ENCODE measurements at regions not wholly inside any gene's neighbourhood (a gene's known extent, or its start where the extent isn't known, plus 50 kb on each side); places are given as distances from the start of the nearest gene placed in this dataset.
"Not testable (repeated sequence)": the region's sequence is repeated elsewhere in the genome, so short reads cannot be mapped to it uniquely, and the experiment has no call there.

DNA sequence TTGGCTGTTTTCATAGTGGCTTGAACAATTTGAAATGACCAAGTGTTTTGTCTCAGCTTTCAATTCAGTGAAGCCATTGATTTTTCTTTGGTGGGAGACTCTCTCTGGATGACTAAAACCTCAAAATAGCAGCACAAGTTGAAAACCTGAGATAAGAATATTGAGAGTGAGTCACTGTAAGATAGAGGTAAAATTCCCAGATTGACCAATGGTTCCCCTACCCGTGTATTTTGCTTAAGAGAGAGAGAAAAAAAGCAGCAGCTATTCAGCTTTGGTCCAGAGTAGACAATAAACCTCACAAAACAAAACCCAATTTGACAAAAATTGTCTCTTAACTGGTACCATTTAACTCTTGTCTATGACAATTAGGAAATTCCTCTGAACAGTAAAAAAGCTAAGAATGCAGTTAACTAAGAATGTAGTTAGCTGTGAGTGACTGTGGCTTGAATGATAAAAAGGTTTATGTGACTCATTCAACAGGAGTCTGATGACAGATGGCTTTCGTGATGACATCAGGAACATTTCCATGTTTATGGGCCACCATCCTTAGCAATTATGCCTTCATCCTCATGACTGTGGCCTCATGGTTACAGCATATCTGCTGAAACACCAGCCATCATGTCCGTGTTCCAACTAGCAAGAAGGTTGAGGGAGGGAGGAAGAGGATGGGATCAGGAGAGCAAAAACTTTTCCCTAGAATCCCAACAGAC, 356.9 kb downstream of the NDFIP2 start:
- Histone ChIP-seq H2BK15ac (ENCODE audit: low read depth, low read length) (no peak overlapping the region), H3K9ac (ENCODE audit: extremely low read depth, insufficient read length, low read length) (no peak overlapping the region), H3K4ac (ENCODE audit: low read depth, low read length) (no peak overlapping the region), H4K5ac (ENCODE audit: insufficient read length, low read depth, low read length) (no peak overlapping the region), H3K23ac (ENCODE audit: insufficient read length, low read depth, low read length) (no peak overlapping the region), H4K8ac (replicated peaks; ENCODE audit: insufficient read length, low read depth, low read length) (no peak overlapping the region), H2AK5ac (ENCODE audit: insufficient read length, low read length) (no peak overlapping the region), H3K4me2 (ENCODE audit: insufficient read depth, insufficient read length, low read length) (no peak overlapping the region), H3K27ac (ENCODE audit: insufficient read length, low read depth, low read length) (no peak overlapping the region), H2BK5ac (ENCODE audit: insufficient read length, low read length) (no peak overlapping the region), H2BK12ac (ENCODE audit: insufficient read length, low read depth, low read length) (no peak overlapping the region), H2AFZ (ENCODE audit: low read length) (no peak overlapping the region), H3K4me1 (ENCODE audit: insufficient read depth, low read length) (no peaks in the 10 kb centered on the region), H3K9me3 (ENCODE audit: control insufficient read depth, low read depth, low read length) (no peaks in the 10 kb centered on the region), H3K18ac (ENCODE audit: insufficient read length, low read depth, low read length) (no peak overlapping the region), H3K56ac (ENCODE audit: insufficient read length, low read depth, low read length) (no peak overlapping the region), H2BK120ac (ENCODE audit: low read depth, low read length, poor library complexity, severe bottlenecking) (no peak overlapping the region), H3K27me3 (ENCODE audit: insufficient read depth, low read length) (no peaks in the 10 kb centered on the region), H4K20me1 (ENCODE audit: control insufficient read depth, insufficient read depth, insufficient read length) (no peaks in the 10 kb centered on the region), H3K14ac (ENCODE audit: insufficient read depth, low read length) (no peak overlapping the region), H3K79me1 (ENCODE audit: insufficient read depth, low read depth, low read length, poor library complexity, severe bottlenecking) (no peaks in the 10 kb centered on the region), H3K79me2 (ENCODE audit: insufficient read depth, low read length) (no peaks in the 10 kb centered on the region), H3K23me2 (ENCODE audit: insufficient read length, low read depth, low read length, poor library complexity, severe bottlenecking) (no peaks in the 10 kb centered on the region), H4K91ac (ENCODE audit: insufficient read length, low read depth, low read length) (no peak overlapping the region), H3T11ph (ENCODE audit: low read length) (no peak overlapping the region), H2BK20ac (ENCODE audit: low read depth, low read length, poor library complexity, severe bottlenecking) (no peak overlapping the region)
- Mint-ChIP-seq H3K36me3 (ENCODE audit: insufficient read depth in 1 of 3, low read depth in 3 of 3) (peaks cover 10 to 16% (median 11%) of the 10 kb centered on the region in 3 experiments), H3K9me3 (peaks cover 17 to 19% of the 10 kb centered on the region in 2 experiments), H3K4me1 (peaks cover 0 to 2% of the 10 kb centered on the region in 2 experiments; a peak in 1 of 4 replicates), H3K4me3 (no peak overlapping the region), H3K27me3 (ENCODE audit: low read depth) (no peaks in the 10 kb centered on the region), H3K27ac (peak overlapping the region in 1 of 3 experiments; percentile 65; a peak in 1 of 7 replicates)
- no peak for DNase-seq
- WGBS (ENCODE audit: extremely low coverage, insufficient read length, low lambda C conversion rate): no CpG with 5 or more reads among the region's 3 CpGs
- TF ChIP-seq, protein P1, sequence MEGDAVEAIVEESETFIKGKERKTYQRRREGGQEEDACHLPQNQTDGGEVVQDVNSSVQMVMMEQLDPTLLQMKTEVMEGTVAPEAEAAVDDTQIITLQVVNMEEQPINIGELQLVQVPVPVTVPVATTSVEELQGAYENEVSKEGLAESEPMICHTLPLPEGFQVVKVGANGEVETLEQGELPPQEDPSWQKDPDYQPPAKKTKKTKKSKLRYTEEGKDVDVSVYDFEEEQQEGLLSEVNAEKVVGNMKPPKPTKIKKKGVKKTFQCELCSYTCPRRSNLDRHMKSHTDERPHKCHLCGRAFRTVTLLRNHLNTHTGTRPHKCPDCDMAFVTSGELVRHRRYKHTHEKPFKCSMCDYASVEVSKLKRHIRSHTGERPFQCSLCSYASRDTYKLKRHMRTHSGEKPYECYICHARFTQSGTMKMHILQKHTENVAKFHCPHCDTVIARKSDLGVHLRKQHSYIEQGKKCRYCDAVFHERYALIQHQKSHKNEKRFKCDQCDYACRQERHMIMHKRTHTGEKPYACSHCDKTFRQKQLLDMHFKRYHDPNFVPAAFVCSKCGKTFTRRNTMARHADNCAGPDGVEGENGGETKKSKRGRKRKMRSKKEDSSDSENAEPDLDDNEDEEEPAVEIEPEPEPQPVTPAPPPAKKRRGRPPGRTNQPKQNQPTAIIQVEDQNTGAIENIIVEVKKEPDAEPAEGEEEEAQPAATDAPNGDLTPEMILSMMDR (conservative IDR thresholded peaks at IDR 0.05): no peak

DNA sequence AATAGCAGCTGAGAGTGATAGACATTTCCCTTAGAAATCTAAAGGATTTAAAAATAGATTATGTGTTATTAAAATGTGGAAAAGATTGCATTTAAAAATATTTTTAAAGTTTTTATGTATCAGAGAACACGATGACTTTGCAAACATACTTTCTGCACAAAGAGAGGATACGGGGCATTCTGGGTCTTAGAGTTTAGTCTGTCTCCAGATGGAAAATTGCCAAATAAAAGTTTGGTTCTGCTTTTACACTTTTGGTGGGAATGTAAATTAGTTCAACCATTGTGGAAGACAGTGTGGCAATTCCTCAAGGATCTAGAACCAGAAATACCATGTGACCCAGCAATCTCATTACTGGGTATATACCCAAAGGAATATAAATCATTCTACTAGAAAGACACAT, 355.2 kb downstream of the NDFIP2 start:
- not testable (repeated sequence) for H4K5ac ChIP-seq (ENCODE audit: insufficient read length, low read depth, low read length); H4K91ac ChIP-seq (ENCODE audit: insufficient read length, low read depth, low read length); H3K79me1 ChIP-seq (ENCODE audit: insufficient read depth, low read depth, low read length, poor library complexity, severe bottlenecking); H2AK5ac ChIP-seq (ENCODE audit: insufficient read length, low read length); H3K18ac ChIP-seq (ENCODE audit: insufficient read length, low read depth, low read length); H4K20me1 ChIP-seq (ENCODE audit: control insufficient read depth, insufficient read depth, insufficient read length); H3K79me2 ChIP-seq (ENCODE audit: insufficient read depth, low read length); H3K4ac ChIP-seq (ENCODE audit: low read depth, low read length); DNase-seq; H3K4me1 ChIP-seq (ENCODE audit: insufficient read depth, low read length); H3T11ph ChIP-seq (ENCODE audit: low read length); H3K9ac ChIP-seq (ENCODE audit: extremely low read depth, insufficient read length, low read length); H2BK120ac ChIP-seq (ENCODE audit: low read depth, low read length, poor library complexity, severe bottlenecking); H2BK12ac ChIP-seq (ENCODE audit: insufficient read length, low read depth, low read length); H2BK5ac ChIP-seq (ENCODE audit: insufficient read length, low read length); H3K27ac Mint-ChIP-seq; H3K23me2 ChIP-seq (ENCODE audit: insufficient read length, low read depth, low read length, poor library complexity, severe bottlenecking); H3K23ac ChIP-seq (ENCODE audit: insufficient read length, low read depth, low read length); H4K8ac ChIP-seq (replicated peaks; ENCODE audit: insufficient read length, low read depth, low read length); H3K27me3 ChIP-seq (ENCODE audit: insufficient read depth, low read length); H2AFZ ChIP-seq (ENCODE audit: low read length); H3K4me1 Mint-ChIP-seq; H3K9me3 ChIP-seq (ENCODE audit: control insufficient read depth, low read depth, low read length); H3K4me2 ChIP-seq (ENCODE audit: insufficient read depth, insufficient read length, low read length); H3K14ac ChIP-seq (ENCODE audit: insufficient read depth, low read length); H2BK20ac ChIP-seq (ENCODE audit: low read depth, low read length, poor library complexity, severe bottlenecking); H3K27me3 Mint-ChIP-seq (ENCODE audit: low read depth); H3K27ac ChIP-seq (ENCODE audit: insufficient read length, low read depth, low read length); H3K4me3 Mint-ChIP-seq; H2BK15ac ChIP-seq (ENCODE audit: low read depth, low read length); H3K56ac ChIP-seq (ENCODE audit: insufficient read length, low read depth, low read length)
- WGBS (ENCODE audit: extremely low coverage, insufficient read length, low lambda C conversion rate): 100% methylated on average over 1 of the region's 2 CpGs
- peaks cover 10 to 16% (median 11%) of the 10 kb centered on the region in 3 experiments for H3K36me3 Mint-ChIP-seq (ENCODE audit: insufficient read depth in 1 of 3, low read depth in 3 of 3)
- H3K9me3 Mint-ChIP-seq: peaks cover 17 to 19% of the 10 kb centered on the region in 2 experiments
